PC-3 (cell line): ENCODE measurements at regions not wholly inside any gene's neighbourhood (a gene's known extent, or its start where the extent isn't known, plus 50 kb on each side); places are given as distances from the start of the nearest gene placed in this dataset.
"Not testable (repeated sequence)": the region's sequence is repeated elsewhere in the genome, so short reads cannot be mapped to it uniquely, and the experiment has no call there.

Source experiments
- CTCF ChIP-seq: fragments of 300-600 bp; sonication (generic); conservative IDR thresholded peaks from 2 replicates; pipeline ENCODE4 v1.5.1; 2017; ENCODE audit warnings: antibody characterized with exemption, low read depth, mild to moderate bottlenecking, low read length
- EZH2 ChIP-seq: fragments of 300-600 bp; sonication (generic); IDR thresholded peaks from one replicate; pipeline ENCODE4 v1.6.1; 2017; ENCODE audit warnings: antibody characterized with exemption, mild to moderate bottlenecking, low read length; ENCODE audit not compliant: unreplicated experiment
- EZH2phosphoT487 ChIP-seq: fragments of 300-600 bp; sonication (generic); IDR thresholded peaks from 2 replicates; pipeline ENCODE4 v1.6.1; 2018; ENCODE audit warnings: mild to moderate bottlenecking, antibody characterized with exemption, low read length, borderline replicate concordance

- TF ChIP-seq CTCF, EZH2, EZH2phosphoT487: not testable (repeated sequence)
Measured at GRCh38 chr13:78866076-78866475, 207.1 kb upstream of the OBI1 start.
